Mesenchymal stem cell (in vitro differentiated cells and primary cell): ENCODE measurements at regions not wholly inside any gene's neighbourhood (a gene's known extent, or its start where the extent isn't known, plus 50 kb on each side); places are given as distances from the start of the nearest gene placed in this dataset.

Experiments used
- DNase-seq: peaks from one replicate; pipeline ENCODE4 v3.0.0-alpha.2; 2013
- H2AFZ ChIP-seq: one replicate; pipeline ENCODE4 v1.6.1; 2013; ENCODE audit warnings: low read depth, mild to moderate bottlenecking, control low read depth, inconsistent platforms, low read length, moderate library complexity
- H2AK5ac ChIP-seq: 2 replicates; pipeline ENCODE4 v1.6.1; 2013; ENCODE audit warnings: low read length, moderate library complexity, mild to moderate bottlenecking, inconsistent platforms; ENCODE audit not compliant: severe bottlenecking
- H2BK120ac ChIP-seq: one replicate; pipeline ENCODE4 v1.6.1; 2013; ENCODE audit warnings: low read depth, mild to moderate bottlenecking, inconsistent platforms, low read length, moderate library complexity
- H2BK12ac ChIP-seq, 2 experiments: one replicate each; pipeline ENCODE4 v1.6.1; 2013; ENCODE audit warnings: inconsistent platforms in 2 of 2, low read length in 2 of 2, mild to moderate bottlenecking in 2 of 2, moderate library complexity in 2 of 2, control low read depth in 1 of 2
- H2BK15ac ChIP-seq: one replicate; pipeline ENCODE4 v1.6.1; 2013; ENCODE audit warnings: mild to moderate bottlenecking, low read depth, inconsistent platforms; ENCODE audit not compliant: poor library complexity, severe bottlenecking
- H2BK5ac ChIP-seq: 2 replicates; pipeline ENCODE4 v1.6.1; 2013; ENCODE audit warnings: low read depth, mild to moderate bottlenecking, low read length, control low read depth, inconsistent platforms; ENCODE audit not compliant: poor library complexity, severe bottlenecking
- H3K14ac ChIP-seq, 2 experiments: one replicate each; pipeline ENCODE4 v1.6.1; 2013; ENCODE audit warnings: inconsistent platforms in 2 of 2, low read length in 2 of 2, control low read depth in 1 of 2, mild to moderate bottlenecking in 1 of 2, moderate library complexity in 1 of 2
- H3K18ac ChIP-seq, 2 experiments: one replicate each; pipeline ENCODE4 v1.6.1; 2013; ENCODE audit warnings: inconsistent platforms in 2 of 2, low read length in 2 of 2, control low read depth in 1 of 2, low read depth in 1 of 2, mild to moderate bottlenecking in 1 of 2
- H3K23ac ChIP-seq, 2 experiments: one replicate each; pipeline ENCODE4 v1.6.1; 2013; ENCODE audit warnings: inconsistent platforms in 2 of 2, low read length in 2 of 2, mild to moderate bottlenecking in 2 of 2, moderate library complexity in 2 of 2, control low read depth in 1 of 2
- H3K27ac ChIP-seq: 2 replicates; pipeline ENCODE4 v1.5.1; 2013; ENCODE audit warnings: mild to moderate bottlenecking, moderate library complexity, low read length, control low read depth, inconsistent platforms; ENCODE audit not compliant: poor library complexity, severe bottlenecking
- H3K27me3 ChIP-seq, 2 experiments: 2 replicates each; pipeline versions ENCODE4 v1.6.1 to v1.7.0; 2013; ENCODE audit warnings: low read length in 2 of 2, mild to moderate bottlenecking in 2 of 2, moderate library complexity in 2 of 2, control low read depth in 1 of 2, inconsistent platforms in 1 of 2; ENCODE audit not compliant: control insufficient read depth in 1 of 2, insufficient read depth in 1 of 2
- H3K36me3 ChIP-seq, 2 experiments: 2 replicates each; pipeline versions ENCODE4 v1.6.1 to v1.7.0; 2013; ENCODE audit warnings: low read length in 2 of 2, control low read depth in 1 of 2, inconsistent platforms in 1 of 2, low read depth in 1 of 2, mild to moderate bottlenecking in 1 of 2; ENCODE audit not compliant: insufficient read depth in 2 of 2, control insufficient read depth in 1 of 2
- H3K4ac ChIP-seq, 2 experiments: one replicate each; pipeline ENCODE4 v1.6.1; 2013; ENCODE audit warnings: inconsistent platforms in 2 of 2, low read length in 2 of 2, mild to moderate bottlenecking in 2 of 2, moderate library complexity in 2 of 2, control low read depth in 1 of 2, low read depth in 1 of 2
- H3K4me1 ChIP-seq: 2 replicates; pipeline ENCODE4 v1.6.1; 2013; ENCODE audit warnings: low read depth, low read length, control low read depth; ENCODE audit not compliant: control insufficient read depth, insufficient read depth
- H3K4me2 ChIP-seq: 2 replicates; pipeline ENCODE4 v1.6.1; 2013; ENCODE audit warnings: low read length, mild to moderate bottlenecking, inconsistent platforms; ENCODE audit not compliant: poor library complexity, severe bottlenecking
- H3K4me3 ChIP-seq, 2 experiments: 2 replicates each; pipeline versions ENCODE4 v1.5.1 to v1.7.0; 2013; ENCODE audit warnings: low read length in 2 of 2, mild to moderate bottlenecking in 2 of 2, control low read depth in 1 of 2, low read depth in 1 of 2; ENCODE audit not compliant: insufficient read depth in 1 of 2
- H3K79me1 ChIP-seq: replicated peaks from 2 replicates; pipeline ENCODE4 v1.6.1; 2013; ENCODE audit warnings: mild to moderate bottlenecking, control low read depth, low read length, inconsistent platforms; ENCODE audit not compliant: poor library complexity, severe bottlenecking
- H3K9ac ChIP-seq: 2 replicates; pipeline ENCODE4 v1.7.0; 2013; ENCODE audit warnings: mild to moderate bottlenecking, low read length, moderate library complexity
- H3K9me3 ChIP-seq: 2 replicates; pipeline ENCODE4 v1.7.0; 2013; ENCODE audit warnings: mild to moderate bottlenecking, low read length; ENCODE audit not compliant: control insufficient read depth
- H4K8ac ChIP-seq: one replicate; pipeline ENCODE4 v1.6.1; 2013; ENCODE audit warnings: inconsistent platforms, mild to moderate bottlenecking, low read length, moderate library complexity
- H4K91ac ChIP-seq: one replicate; pipeline ENCODE4 v1.6.1; 2013; ENCODE audit warnings: mild to moderate bottlenecking, low read length, inconsistent platforms
- WGBS: methylation state at CpG from one replicate; pipeline ENCODE4 v1.1.7; 2013; ENCODE audit warnings: mixed read lengths; 5-methylcytosine and 5-hydroxymethylcytosine counted together

DNA sequence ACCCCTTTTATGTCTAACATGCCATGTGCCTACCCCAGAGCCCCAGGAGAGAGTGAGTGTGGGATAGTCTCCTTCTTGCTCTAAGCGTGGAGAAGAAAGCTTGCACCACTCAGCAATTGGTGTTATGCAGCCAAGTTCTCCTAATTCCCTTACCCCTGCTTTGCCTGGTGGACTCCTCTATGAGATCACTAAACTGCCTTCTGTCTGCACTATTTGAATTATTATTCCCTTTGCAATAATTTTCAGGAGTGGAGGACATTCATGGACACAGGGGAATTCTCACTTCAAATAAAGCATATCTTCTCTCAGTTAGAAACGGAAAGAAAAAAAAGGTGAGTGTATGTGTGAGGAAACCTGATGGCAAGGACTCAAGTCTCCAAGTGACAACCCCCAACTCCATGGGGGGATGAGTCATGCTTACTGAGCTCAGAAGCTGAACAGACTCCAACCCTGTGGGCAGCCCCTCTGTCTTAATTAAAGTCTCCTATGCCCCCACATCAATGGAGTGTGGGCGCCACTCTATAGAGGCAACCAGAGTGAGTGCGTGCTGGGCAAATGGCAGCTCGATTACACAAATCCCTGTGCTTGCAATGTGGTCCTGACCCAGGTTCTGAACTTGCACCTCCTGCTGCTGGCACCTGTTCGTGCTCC lies 381.9 kb downstream of the RAB28 start:
- WGBS: 89% methylated on average over 5 of the region's 6 CpGs
- H2BK12ac ChIP-seq: no peak overlapping the region
- no peak overlapping the region for H4K91ac ChIP-seq
- no peak overlapping the region for H3K9ac ChIP-seq
- H3K23ac ChIP-seq: no peak overlapping the region
- H3K4me2 ChIP-seq: no peak overlapping the region
- no peak for DNase-seq
- no peak overlapping the region for H3K4ac ChIP-seq
- no peak overlapping the region for H3K18ac ChIP-seq
- no peak overlapping the region for H2AFZ ChIP-seq
- peaks cover 0 to 3% of the 10 kb centered on the region in 2 experiments for H3K27me3 ChIP-seq
- no peak overlapping the region for H3K27ac ChIP-seq
- no peak overlapping the region for H2BK120ac ChIP-seq
- H3K14ac ChIP-seq: no peak overlapping the region
- no peaks in the 10 kb centered on the region for H3K4me1 ChIP-seq
- no peak overlapping the region for H2AK5ac ChIP-seq
- H3K79me1 ChIP-seq: no peaks in the 10 kb centered on the region
- no peak overlapping the region for H3K4me3 ChIP-seq
- no peak overlapping the region for H2BK15ac ChIP-seq
- no peaks in the 10 kb centered on the region for H3K36me3 ChIP-seq
- no peak overlapping the region for H4K8ac ChIP-seq
- no peak overlapping the region for H2BK5ac ChIP-seq
- H3K9me3 ChIP-seq: peaks cover 5% of the 10 kb centered on the region

DNA sequence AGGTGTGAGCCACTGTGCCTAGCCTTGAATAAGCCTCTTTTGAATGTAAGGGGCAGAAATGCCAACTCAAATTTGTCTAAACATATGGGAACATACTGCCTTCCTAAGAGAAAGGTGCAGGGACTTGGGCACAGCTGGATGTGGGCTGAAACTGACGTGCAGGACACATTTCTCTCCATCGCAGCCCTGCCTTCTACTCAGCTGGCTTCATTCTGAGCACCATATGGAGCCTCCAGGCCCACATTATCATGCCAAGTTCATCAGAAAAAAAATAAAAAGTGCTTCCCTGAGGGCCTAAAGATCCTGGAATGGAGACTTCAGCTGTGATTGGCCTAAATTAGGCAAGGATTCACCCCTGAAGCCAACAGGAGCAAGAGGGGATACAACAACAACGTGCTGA lies 386.2 kb downstream of the RAB28 start:
- Histone ChIP-seq H3K27me3 (peaks cover 0 to 3% of the 10 kb centered on the region in 2 experiments), H3K4me2 (no peak overlapping the region), H2BK15ac (no peak overlapping the region), H3K4me3 (no peak overlapping the region), H2BK120ac (no peak overlapping the region), H3K18ac (no peak overlapping the region), H3K27ac (no peak overlapping the region), H3K23ac (no peak overlapping the region), H3K14ac (no peak overlapping the region), H2BK12ac (no peak overlapping the region), H4K91ac (no peak overlapping the region), H3K36me3 (no peaks in the 10 kb centered on the region), H2BK5ac (no peak overlapping the region), H2AK5ac (no peak overlapping the region), H3K9me3 (no peaks in the 10 kb centered on the region), H3K9ac (no peak overlapping the region), H3K4me1 (no peaks in the 10 kb centered on the region), H4K8ac (no peak overlapping the region), H2AFZ (no peak overlapping the region), H3K79me1 (no peaks in the 10 kb centered on the region), H3K4ac (no peak overlapping the region)
- 79% methylated on average over 3 of the region's 3 CpGs for WGBS
- no peak for DNase-seq

DNA sequence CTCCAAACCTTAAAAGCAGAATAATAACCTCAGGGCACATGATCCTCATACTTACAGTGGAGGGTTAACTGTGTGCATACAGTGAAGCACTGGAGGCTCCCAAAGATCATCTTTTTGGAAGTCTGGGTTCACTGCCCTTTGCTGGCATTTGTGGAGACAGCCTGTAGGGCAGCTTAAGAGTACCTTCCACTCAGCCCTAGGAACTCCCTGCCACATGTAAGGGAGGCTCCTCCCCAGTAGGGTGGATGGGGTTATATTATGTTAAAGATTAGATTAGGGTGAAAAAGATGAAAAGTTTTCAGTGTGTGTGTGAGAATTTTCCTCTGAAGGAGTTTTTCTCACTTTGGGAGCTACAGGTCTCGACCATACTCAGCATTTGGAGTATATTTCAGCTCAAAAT lies 388.4 kb downstream of the RAB28 start:
- no peak overlapping the region for H2BK12ac ChIP-seq
- no peaks in the 10 kb centered on the region for H3K27me3 ChIP-seq
- 100% methylated on average over 1 of the region's 1 CpG for WGBS
- H2BK15ac ChIP-seq: no peak overlapping the region
- no peak overlapping the region for H2BK120ac ChIP-seq
- H2BK5ac ChIP-seq: no peak overlapping the region
- H3K4me3 ChIP-seq: no peak overlapping the region
- H3K14ac ChIP-seq: no peak overlapping the region
- no peak overlapping the region for H3K4me2 ChIP-seq
- no peak overlapping the region for H3K18ac ChIP-seq
- DNase-seq: no peak
- no peak overlapping the region for H4K91ac ChIP-seq
- no peaks in the 10 kb centered on the region for H3K4me1 ChIP-seq
- H2AK5ac ChIP-seq: no peak overlapping the region
- H3K4ac ChIP-seq: no peak overlapping the region
- no peak overlapping the region for H3K23ac ChIP-seq
- no peaks in the 10 kb centered on the region for H3K36me3 ChIP-seq
- no peaks in the 10 kb centered on the region for H3K79me1 ChIP-seq
- no peak overlapping the region for H4K8ac ChIP-seq
- H3K9ac ChIP-seq: no peak overlapping the region
- H2AFZ ChIP-seq: no peak overlapping the region
- no peak overlapping the region for H3K27ac ChIP-seq
- no peaks in the 10 kb centered on the region for H3K9me3 ChIP-seq

DNA sequence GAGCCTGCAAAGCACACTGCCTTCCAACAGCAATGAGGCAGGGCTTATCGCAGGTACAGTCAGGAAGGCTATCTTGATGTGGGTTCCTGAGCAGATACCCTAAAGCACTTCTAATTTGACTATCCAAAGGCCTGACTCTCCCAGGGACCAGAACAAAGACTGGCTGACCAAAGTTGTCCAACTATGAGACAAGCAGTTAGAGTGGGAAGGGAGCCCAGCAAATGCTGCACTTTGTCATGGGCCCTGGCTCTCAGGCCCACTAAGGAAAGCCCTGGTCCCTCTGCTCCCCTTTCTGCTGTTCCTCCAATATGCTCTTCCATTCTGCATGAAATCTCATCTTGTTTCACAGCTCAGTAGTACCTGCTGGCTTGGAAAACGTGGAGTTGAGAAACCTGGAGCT lies 391.0 kb downstream of the RAB28 start:
- Histone ChIP-seq H4K91ac (no peak overlapping the region), H3K27ac (no peak overlapping the region), H3K4ac (no peak overlapping the region), H3K9ac (no peak overlapping the region), H2AK5ac (no peak overlapping the region), H3K79me1 (no peaks in the 10 kb centered on the region), H3K4me3 (no peak overlapping the region), H4K8ac (no peak overlapping the region), H2BK5ac (no peak overlapping the region), H2AFZ (no peak overlapping the region), H3K14ac (no peak overlapping the region), H2BK12ac (no peak overlapping the region), H3K18ac (no peak overlapping the region), H3K27me3 (no peaks in the 10 kb centered on the region), H3K9me3 (no peaks in the 10 kb centered on the region), H3K4me1 (no peaks in the 10 kb centered on the region), H3K4me2 (no peak overlapping the region), H3K23ac (no peak overlapping the region), H3K36me3 (no peaks in the 10 kb centered on the region), H2BK15ac (no peak overlapping the region), H2BK120ac (no peak overlapping the region)
- WGBS: 67% methylated on average over 2 of the region's 2 CpGs
- DNase-seq: no peak
